ENCODE measurements at regions not wholly inside any gene's neighbourhood (a gene's known extent, or its start where the extent isn't known, plus 50 kb on each side); places are given as distances from the start of the nearest gene placed in this dataset.

DNA sequence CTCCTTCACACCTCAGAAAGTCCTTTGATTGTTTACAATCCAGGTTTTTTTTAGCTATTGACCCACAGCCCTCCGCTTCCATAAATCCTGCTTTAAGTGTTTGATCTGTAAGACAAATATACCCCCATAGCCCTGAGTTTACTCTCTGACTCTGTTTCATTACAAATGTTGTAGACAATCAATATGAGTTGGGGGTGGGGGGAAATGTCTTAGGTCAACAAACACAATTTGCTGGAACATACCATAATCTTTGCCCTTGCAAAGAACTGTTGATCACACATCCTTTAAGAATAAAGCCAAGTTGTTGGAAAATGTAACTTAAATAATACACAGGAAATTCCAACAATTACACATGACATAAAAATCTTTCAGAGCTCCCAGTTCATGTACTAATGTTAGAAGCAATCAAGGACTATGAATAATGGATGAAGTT, 301.8 kb upstream of the SEMA6D start:
- Histone ChIP-seq H3K9me3 (no peaks in the 10 kb centered on the region), H3K36me3 (no peaks in the 10 kb centered on the region), H3K4me1 (ENCODE audit: control insufficient read depth in 1 of 2, insufficient read depth in 1 of 2, low read depth in 1 of 2, low read length in 1 of 2) (no peaks in the 10 kb centered on the region), H3K27ac (no peak overlapping the region), H3K27me3 (no peaks in the 10 kb centered on the region), H3K4me3 (ENCODE audit: low read depth in 1 of 2, low read length in 1 of 2) (no peak overlapping the region)
- TF ChIP-seq, protein P1, sequence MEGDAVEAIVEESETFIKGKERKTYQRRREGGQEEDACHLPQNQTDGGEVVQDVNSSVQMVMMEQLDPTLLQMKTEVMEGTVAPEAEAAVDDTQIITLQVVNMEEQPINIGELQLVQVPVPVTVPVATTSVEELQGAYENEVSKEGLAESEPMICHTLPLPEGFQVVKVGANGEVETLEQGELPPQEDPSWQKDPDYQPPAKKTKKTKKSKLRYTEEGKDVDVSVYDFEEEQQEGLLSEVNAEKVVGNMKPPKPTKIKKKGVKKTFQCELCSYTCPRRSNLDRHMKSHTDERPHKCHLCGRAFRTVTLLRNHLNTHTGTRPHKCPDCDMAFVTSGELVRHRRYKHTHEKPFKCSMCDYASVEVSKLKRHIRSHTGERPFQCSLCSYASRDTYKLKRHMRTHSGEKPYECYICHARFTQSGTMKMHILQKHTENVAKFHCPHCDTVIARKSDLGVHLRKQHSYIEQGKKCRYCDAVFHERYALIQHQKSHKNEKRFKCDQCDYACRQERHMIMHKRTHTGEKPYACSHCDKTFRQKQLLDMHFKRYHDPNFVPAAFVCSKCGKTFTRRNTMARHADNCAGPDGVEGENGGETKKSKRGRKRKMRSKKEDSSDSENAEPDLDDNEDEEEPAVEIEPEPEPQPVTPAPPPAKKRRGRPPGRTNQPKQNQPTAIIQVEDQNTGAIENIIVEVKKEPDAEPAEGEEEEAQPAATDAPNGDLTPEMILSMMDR (IDR thresholded peaks at IDR 0.05): no peak

DNA sequence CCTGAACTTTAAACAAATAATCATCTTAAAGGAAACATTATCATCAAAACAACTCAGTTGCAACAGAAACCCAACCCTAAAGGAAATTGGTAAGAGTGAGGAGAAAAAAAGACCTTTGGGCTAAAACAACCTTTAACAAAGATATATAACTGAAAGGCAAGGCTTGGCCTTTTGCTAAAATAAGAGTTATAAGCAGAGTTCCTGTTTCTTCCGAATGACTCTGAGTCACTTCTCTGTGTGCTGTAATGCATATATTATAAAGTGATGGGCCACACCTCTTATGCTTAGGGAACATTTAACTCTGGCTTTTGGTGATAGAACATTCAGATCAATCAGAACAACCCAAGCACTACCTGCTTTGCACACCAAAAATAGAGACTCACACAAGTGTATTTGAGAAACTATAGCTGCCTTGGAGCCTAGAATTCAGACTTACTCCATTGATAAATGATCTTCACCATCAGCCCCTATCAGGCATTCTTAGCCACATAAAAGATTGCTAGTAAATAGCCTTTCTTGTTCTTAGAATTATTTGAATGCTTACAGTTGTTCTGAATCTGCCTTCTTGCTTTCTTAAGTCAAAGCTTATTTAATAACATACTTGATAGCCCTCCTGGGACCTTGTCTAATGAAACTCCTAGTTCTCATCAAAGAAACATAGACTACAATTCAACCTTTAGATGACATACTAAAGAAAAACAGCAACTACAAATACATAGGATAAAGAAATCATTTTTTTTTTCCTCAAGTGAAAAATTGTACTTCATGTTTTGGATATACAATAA, 294.2 kb upstream of the SEMA6D start:
- Histone ChIP-seq H3K4me1 (ENCODE audit: control insufficient read depth in 1 of 2, insufficient read depth in 1 of 2, low read depth in 1 of 2, low read length in 1 of 2) (no peaks in the 10 kb centered on the region), H3K36me3 (no peaks in the 10 kb centered on the region), H3K4me3 (ENCODE audit: low read depth in 1 of 2, low read length in 1 of 2) (no peak overlapping the region), H3K9me3 (no peaks in the 10 kb centered on the region), H3K27ac (no peak overlapping the region), H3K27me3 (no peaks in the 10 kb centered on the region)
- TF ChIP-seq, protein P1 (IDR thresholded peaks at IDR 0.05): no peak

DNA sequence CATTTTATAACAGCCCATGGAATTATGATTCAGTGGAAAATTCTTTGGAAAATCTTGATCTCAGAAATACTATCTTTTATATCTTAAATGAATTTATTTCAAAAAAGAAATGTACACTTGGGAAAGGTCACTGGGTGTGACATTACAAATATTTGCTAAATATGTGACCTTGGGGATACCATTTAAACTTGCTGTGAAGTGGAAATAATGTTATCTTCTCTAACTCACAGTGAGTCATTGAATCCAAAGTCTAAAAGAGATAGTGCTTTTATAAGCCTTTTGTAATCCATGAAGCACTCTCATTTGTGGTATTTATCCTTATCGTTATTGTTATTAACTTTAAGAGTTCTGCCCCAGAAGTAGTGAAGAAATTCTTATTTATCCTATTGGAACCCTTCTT, 289.8 kb upstream of the SEMA6D start:
- Histone ChIP-seq H3K36me3 (no peaks in the 10 kb centered on the region), H3K4me1 (ENCODE audit: control insufficient read depth in 1 of 2, insufficient read depth in 1 of 2, low read depth in 1 of 2, low read length in 1 of 2) (no peaks in the 10 kb centered on the region), H3K4me3 (ENCODE audit: low read depth in 1 of 2, low read length in 1 of 2) (no peak overlapping the region), H3K27me3 (no peaks in the 10 kb centered on the region), H3K27ac (no peak overlapping the region), H3K9me3 (no peaks in the 10 kb centered on the region)
- TF ChIP-seq, protein P1 (IDR thresholded peaks at IDR 0.05): no peak

DNA sequence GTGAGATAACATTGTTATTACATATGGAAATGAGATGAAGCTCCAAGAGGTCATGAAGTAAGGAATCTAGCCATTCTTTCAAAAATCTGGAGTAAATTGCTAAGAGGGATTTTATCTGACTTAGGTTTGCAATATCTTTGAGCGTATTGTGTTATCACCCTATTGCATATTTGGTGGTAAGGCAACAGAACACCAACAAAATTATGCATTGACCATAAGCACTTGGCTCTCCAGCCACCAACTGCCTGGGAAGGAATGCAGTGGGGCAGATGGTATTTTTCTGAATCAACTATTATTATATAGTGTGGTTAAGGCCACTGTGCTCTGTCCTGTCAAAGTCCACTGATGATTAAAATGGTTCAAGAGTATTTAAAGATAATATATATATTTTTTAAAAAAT, 287.9 kb upstream of the SEMA6D start:
- Histone ChIP-seq H3K9me3 (no peaks in the 10 kb centered on the region), H3K4me3 (ENCODE audit: low read depth in 1 of 2, low read length in 1 of 2) (no peak overlapping the region), H3K4me1 (ENCODE audit: control insufficient read depth in 1 of 2, insufficient read depth in 1 of 2, low read depth in 1 of 2, low read length in 1 of 2) (no peaks in the 10 kb centered on the region), H3K36me3 (no peaks in the 10 kb centered on the region), H3K27me3 (no peaks in the 10 kb centered on the region), H3K27ac (no peak overlapping the region)
- TF ChIP-seq, protein P1 (IDR thresholded peaks at IDR 0.05): no peak

DNA sequence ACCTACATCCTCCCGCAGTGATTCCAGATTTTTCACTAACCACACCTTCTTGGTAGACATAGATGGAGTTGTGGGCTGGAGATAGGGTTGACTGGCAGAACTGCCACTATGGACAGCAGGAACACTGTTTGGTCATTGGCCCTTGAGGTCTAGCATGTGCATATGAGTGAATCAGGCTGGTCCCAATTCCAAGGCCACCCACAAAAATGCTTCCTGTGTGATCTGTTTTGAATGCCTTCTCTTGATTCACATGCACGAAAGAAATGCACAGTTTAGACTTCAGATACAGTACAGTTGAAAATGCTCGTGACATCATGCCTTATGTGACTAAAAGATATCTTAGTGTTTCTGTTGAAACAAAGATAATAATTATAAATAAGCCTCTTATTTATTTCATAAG, 285.8 kb upstream of the SEMA6D start:
- Histone ChIP-seq H3K27ac (no peak overlapping the region), H3K36me3 (no peaks in the 10 kb centered on the region), H3K27me3 (no peaks in the 10 kb centered on the region), H3K4me1 (ENCODE audit: control insufficient read depth in 1 of 2, insufficient read depth in 1 of 2, low read depth in 1 of 2, low read length in 1 of 2) (no peaks in the 10 kb centered on the region), H3K4me3 (ENCODE audit: low read depth in 1 of 2, low read length in 1 of 2) (no peak overlapping the region), H3K9me3 (no peaks in the 10 kb centered on the region)
- TF ChIP-seq, protein P1 (IDR thresholded peaks at IDR 0.05): no peak

Data from neutrophil (primary cell).